Rectal smooth muscle tissue (tissue), 1 donor: ENCODE measurements at regions not wholly inside any gene's neighbourhood (a gene's known extent, or its start where the extent isn't known, plus 50 kb on each side); places are given as distances from the start of the nearest gene placed in this dataset.

Experiments
- H3K27ac ChIP-seq: one replicate; pipeline ENCODE4 v1.7.0; 2013; ENCODE audit warnings: low read depth, low read length, inconsistent platforms
- H3K27me3 ChIP-seq: one replicate; pipeline ENCODE4 v1.7.0; 2013; ENCODE audit warnings: low read length; ENCODE audit not compliant: control insufficient read depth, insufficient read depth
- H3K36me3 ChIP-seq: one replicate; pipeline ENCODE4 v1.7.0; 2013; ENCODE audit warnings: low read length; ENCODE audit not compliant: control insufficient read depth, insufficient read depth
- H3K4me1 ChIP-seq: one replicate; pipeline ENCODE4 v1.7.0; 2013; ENCODE audit warnings: low read length; ENCODE audit not compliant: control insufficient read depth, insufficient read depth
- H3K4me3 ChIP-seq: one replicate; pipeline ENCODE4 v1.7.0; 2013; ENCODE audit warnings: low read length
- H3K9ac ChIP-seq: one replicate; pipeline ENCODE4 v1.7.0; 2013; ENCODE audit warnings: low read length

- Histone ChIP-seq H3K27me3 (no peaks in the 10 kb centered on the region), H3K36me3 (no peaks in the 10 kb centered on the region), H3K27ac (peak overlapping the region; percentile 85), H3K9ac (no peak overlapping the region), H3K4me3 (peak overlapping the region; percentile 48), H3K4me1 (no peaks in the 10 kb centered on the region)
Observed at GRCh38 chr1:88463401-88463985, 220.6 kb upstream of the PKN2 start.

DNA sequence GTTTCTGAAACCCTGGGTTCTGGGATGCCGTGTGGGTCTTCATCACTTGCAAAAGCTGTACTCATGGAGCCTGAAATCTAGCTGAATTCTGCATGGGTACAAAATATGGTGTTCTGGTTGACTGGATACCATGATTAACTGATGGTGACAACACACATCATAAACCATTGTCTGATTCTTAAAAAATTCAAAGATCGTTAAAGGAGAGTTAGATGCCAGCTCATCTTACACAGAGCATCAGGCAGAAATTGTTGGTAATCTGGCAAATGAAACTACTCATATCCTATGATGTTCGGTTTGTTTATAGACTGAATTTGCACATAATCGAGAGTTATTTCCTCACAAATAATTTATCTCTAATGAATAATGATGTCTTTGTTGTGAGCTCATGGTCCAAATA lies 218.1 kb upstream of the PKN2 start:
- H3K4me1 ChIP-seq = no peaks in the 10 kb centered on the region
- H3K4me3 ChIP-seq = no peak overlapping the region
- H3K36me3 ChIP-seq = no peaks in the 10 kb centered on the region
- no peaks in the 10 kb centered on the region for H3K27me3 ChIP-seq
- H3K9ac ChIP-seq = no peak overlapping the region
- no peak overlapping the region for H3K27ac ChIP-seq

DNA sequence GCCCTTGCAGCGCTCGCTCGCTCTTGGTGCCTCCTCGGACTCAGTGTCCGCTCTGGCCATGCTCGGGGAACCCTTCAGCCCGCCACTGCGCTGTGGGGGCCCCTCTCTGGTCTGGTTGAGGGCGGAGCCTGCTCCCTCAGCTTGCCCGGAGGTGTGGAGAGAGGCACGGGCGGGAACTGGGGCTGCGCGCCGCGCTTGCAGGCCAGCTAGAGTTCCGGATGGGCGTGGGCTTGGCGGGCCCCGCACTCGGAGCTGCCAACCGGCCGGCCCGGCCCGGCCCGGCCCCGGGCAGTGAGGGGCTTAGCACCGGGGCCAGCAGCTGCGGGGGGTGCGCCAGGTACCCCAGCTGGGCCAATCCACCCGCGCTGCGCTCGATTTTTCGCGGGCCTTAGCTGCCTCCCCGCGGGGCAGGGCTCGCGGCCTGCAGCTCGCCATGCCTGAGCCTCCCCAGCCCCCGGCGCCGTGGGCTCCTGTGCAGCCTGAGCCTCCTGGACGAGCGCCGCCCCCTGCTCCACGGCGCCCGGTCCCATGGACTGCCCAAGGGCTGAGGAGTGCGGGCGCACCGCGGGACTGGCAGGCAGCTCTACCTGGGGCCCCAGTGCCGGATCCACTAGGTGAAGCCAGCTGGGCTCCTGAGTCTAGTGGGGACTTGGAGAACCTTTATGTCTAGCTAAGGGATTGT lies 217.0 kb upstream of the PKN2 start:
- Histone ChIP-seq H3K36me3 (no peaks in the 10 kb centered on the region), H3K4me3 (no peak overlapping the region), H3K9ac (no peak overlapping the region), H3K27me3 (no peaks in the 10 kb centered on the region), H3K4me1 (no peaks in the 10 kb centered on the region), H3K27ac (no peak overlapping the region)

DNA sequence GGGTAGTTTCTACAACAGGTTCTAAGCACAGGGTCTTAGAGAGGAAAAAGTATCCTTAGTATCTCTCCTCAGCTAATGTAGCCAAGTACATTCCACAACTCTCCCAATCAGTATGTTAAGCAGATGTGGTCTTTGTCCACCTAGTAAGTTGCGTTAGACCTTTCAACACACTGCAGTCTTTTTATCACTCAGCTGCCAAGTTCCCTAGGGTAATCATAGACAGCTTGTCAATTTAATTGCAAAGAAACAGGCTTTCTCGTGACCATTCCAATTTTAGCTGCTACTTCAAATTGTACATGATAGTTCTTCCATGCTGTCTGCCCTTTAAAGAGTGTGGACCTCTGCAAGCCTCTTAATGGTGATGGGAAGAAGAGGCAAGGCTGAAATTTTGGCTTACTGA lies 211.8 kb upstream of the PKN2 start:
- no peaks in the 10 kb centered on the region for H3K4me1 ChIP-seq
- no peak overlapping the region for H3K27ac ChIP-seq
- H3K36me3 ChIP-seq = no peaks in the 10 kb centered on the region
- H3K27me3 ChIP-seq = no peaks in the 10 kb centered on the region
- H3K9ac ChIP-seq = no peak overlapping the region
- H3K4me3 ChIP-seq = no peak overlapping the region

GRCh38 chr1:88472714-88473113 lies 211.4 kb upstream of the PKN2 start:
- H3K27ac ChIP-seq = no peak overlapping the region
- H3K4me1 ChIP-seq = no peaks in the 10 kb centered on the region
- H3K27me3 ChIP-seq = no peaks in the 10 kb centered on the region
- H3K9ac ChIP-seq = no peak overlapping the region
- no peaks in the 10 kb centered on the region for H3K36me3 ChIP-seq
- H3K4me3 ChIP-seq = no peak overlapping the region

GRCh38 chr1:88474555-88475304 lies 209.3 kb upstream of the PKN2 start:
- H3K4me3 ChIP-seq = no peak overlapping the region
- no peaks in the 10 kb centered on the region for H3K27me3 ChIP-seq
- no peak overlapping the region for H3K9ac ChIP-seq
- H3K4me1 ChIP-seq = no peaks in the 10 kb centered on the region
- no peaks in the 10 kb centered on the region for H3K36me3 ChIP-seq
- no peak overlapping the region for H3K27ac ChIP-seq

DNA sequence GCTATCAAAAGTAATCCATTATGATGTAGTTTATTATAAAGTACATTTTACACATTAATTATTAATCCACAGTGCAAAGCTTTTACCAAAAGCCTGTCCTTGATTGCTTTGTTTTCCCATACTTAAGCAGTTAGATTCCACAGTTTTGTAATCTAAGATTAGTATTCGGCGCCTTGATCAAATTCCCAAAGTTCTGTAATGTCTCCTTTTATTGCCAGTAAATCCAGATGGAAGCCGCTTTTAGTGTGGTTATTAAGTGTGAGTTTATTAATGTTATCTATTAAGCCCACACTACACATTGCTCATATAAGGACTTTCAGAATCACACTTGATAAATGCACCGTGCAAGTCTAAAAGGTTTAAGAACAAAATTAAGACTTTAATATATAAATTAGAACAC lies 199.2 kb upstream of the PKN2 start:
- Histone ChIP-seq H3K4me1 (no peaks in the 10 kb centered on the region), H3K36me3 (no peaks in the 10 kb centered on the region), H3K4me3 (no peak overlapping the region), H3K27me3 (no peaks in the 10 kb centered on the region), H3K27ac (no peak overlapping the region), H3K9ac (no peak overlapping the region)

- Histone ChIP-seq H3K4me3 (no peak overlapping the region), H3K27ac (no peak overlapping the region), H3K4me1 (no peaks in the 10 kb centered on the region), H3K9ac (no peak overlapping the region), H3K27me3 (no peaks in the 10 kb centered on the region), H3K36me3 (no peaks in the 10 kb centered on the region)
Observed at GRCh38 chr1:88488237-88488636, 195.8 kb upstream of the PKN2 start.

DNA sequence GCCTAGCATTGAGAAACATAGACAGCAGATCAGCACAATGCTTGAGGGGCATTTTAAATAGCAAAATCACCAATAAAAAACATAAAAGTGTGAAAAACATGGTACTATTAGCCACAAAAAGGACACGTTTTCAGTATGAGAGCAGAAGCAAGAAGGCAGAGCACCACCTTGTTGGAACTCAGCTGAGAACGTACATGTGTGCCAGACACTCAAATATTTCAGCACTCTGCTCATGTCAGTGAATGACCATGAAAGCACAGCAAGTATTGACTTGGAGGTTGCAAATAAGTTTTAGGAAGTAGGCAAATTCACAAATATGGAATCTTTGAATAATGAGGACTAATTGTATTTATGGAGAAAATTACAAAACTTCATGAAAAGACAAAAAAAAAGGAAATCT lies 193.4 kb upstream of the PKN2 start:
- H3K36me3 ChIP-seq = no peaks in the 10 kb centered on the region

DNA sequence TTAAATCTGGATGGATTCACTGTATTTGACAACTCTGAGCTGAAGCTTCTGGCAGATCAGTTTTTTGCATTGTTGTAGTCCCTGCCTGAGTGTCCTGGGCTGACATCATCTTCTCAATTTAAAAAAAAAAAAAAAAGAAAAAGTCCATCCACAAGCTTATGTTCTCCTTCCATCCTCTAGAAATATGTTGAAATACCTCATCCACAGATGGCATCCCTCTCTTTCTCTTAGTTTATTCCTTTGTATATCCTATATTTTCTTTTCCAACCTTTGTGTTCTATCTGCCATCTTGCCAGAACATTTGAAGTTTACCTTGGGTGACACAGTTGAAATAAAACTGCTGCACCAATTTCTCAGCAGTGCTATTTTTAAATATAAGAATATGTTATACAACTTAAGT lies 184.4 kb upstream of the PKN2 start:
- no peak overlapping the region for H3K27ac ChIP-seq
- H3K36me3 ChIP-seq = no peaks in the 10 kb centered on the region
- H3K4me1 ChIP-seq = no peaks in the 10 kb centered on the region
- no peak overlapping the region for H3K4me3 ChIP-seq
- no peak overlapping the region for H3K9ac ChIP-seq
- no peaks in the 10 kb centered on the region for H3K27me3 ChIP-seq

More for the DNA sequence above, 193.4 kb upstream of the PKN2 start:
- no peak overlapping the region for H3K4me3 ChIP-seq
- H3K27me3 ChIP-seq = no peaks in the 10 kb centered on the region
- H3K9ac ChIP-seq = no peak overlapping the region
- H3K4me1 ChIP-seq = no peaks in the 10 kb centered on the region
- no peak overlapping the region for H3K27ac ChIP-seq

DNA sequence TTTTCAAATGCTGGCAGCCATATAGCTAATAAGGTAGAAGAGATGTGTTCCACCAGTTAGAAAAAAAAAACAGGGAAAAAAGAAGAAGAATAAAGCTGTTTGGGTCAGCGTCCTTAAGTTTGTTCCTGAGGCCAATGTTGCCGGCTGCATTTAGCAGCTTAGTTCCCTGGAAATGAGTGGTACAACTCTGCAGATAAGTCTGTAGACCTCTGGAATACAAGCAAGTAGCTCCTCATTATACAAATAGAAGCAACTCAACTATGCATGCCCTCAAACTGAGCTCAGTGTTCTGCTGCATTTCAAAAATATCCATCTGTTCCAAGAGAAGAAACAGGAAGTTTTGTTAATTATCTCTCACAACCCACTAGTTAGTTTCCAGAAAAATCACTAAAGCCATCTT lies 181.2 kb upstream of the PKN2 start:
- Histone ChIP-seq H3K9ac (no peak overlapping the region), H3K27ac (no peak overlapping the region), H3K27me3 (no peaks in the 10 kb centered on the region), H3K4me3 (no peak overlapping the region), H3K36me3 (no peaks in the 10 kb centered on the region), H3K4me1 (no peaks in the 10 kb centered on the region)

DNA sequence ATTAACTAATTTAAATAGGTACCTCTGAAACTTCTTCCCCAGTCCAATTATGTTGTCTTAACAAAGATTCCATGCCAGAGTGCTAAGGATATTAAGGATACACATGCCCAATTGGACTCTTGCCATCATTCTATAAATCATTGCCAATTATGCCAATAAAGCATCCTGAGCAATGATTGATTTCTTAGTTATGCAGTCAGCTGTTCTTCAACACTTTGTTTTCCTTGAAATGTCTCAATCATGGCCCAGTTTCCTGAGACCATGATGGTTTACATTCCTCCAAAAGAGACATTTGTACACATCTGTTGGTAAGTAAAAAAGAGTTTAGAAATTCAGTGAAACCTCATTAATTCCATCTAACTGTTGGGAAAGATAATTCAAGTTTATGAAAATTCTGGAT lies 180.4 kb upstream of the PKN2 start:
- no peaks in the 10 kb centered on the region for H3K27me3 ChIP-seq
- no peaks in the 10 kb centered on the region for H3K4me1 ChIP-seq
- no peak overlapping the region for H3K27ac ChIP-seq
- no peak overlapping the region for H3K4me3 ChIP-seq
- H3K36me3 ChIP-seq = no peaks in the 10 kb centered on the region
- no peak overlapping the region for H3K9ac ChIP-seq

GRCh38 chr1:88504601-88505000 lies 179.5 kb upstream of the PKN2 start:
- Histone ChIP-seq H3K27ac (no peak overlapping the region), H3K9ac (no peak overlapping the region), H3K36me3 (no peaks in the 10 kb centered on the region), H3K4me1 (no peaks in the 10 kb centered on the region), H3K4me3 (no peak overlapping the region), H3K27me3 (no peaks in the 10 kb centered on the region)
